ENCODE measurements at regions not wholly inside any gene's neighbourhood (a gene's known extent, or its start where the extent isn't known, plus 50 kb on each side); places are given as distances from the start of the nearest gene placed in this dataset.

DNA sequence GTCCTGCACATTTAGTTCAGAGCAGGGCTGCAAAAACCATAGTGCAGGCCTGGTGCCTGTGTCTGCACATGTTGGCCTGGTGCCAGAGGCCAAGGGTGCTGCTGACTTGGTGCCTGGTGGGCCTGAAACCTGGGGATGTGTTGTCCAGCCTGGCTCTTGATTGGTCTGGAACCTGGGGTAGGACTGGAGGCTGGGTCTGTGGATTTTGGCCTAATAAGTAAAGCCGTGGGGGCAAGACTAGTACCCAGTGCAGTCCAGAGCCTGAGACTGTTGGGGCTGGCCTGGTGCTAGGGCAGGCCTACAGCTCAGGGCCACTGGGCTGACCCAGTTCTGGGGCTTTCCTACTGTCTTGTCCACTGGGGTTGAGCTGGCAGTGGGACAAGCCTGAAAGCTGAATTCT lies 817.9 kb downstream of the DNAJB9 start:
- ChIA-PET POLR2A (ENCODE audit: unreplicated experiment) (no interaction called here), CTCF (no interaction called here)
- in situ Hi-C loops (cut with MboI; ENCODE audit: low sequenced_read_pairs) (no loop called here), intact Hi-C loops (cut with micrococcal nuclease) (no loop called here), dilution Hi-C loops (cut with HindIII; ENCODE audit: low sequenced_read_pairs, unreplicated experiment) (no loop called here)
- no peak overlapping the region for H2AK9ac ChIP-seq (replicated peaks; ENCODE audit: low read depth, low read length, poor library complexity)
- no peaks in the 10 kb centered on the region for H3K79me1 ChIP-seq (ENCODE audit: low read depth in 1 of 2, low read length in 2 of 2)
- H4K20me1 ChIP-seq (ENCODE audit: insufficient read depth, low read length), result no peaks in the 10 kb centered on the region
- no peak overlapping the region for H2AK5ac ChIP-seq (ENCODE audit: low read depth, low read length)
- ATAC-seq (ENCODE audit: low read depth) (no peak), DNase-seq (no peak)
- H3K4me3 ChIP-seq (ENCODE audit: insufficient read depth, low read depth, low read length), result no peak overlapping the region
- H4K5ac ChIP-seq (ENCODE audit: low read depth, low read length), result no peak overlapping the region
- H3K56ac ChIP-seq (ENCODE audit: extremely low read depth, insufficient read depth, low read length), result no peak overlapping the region
- TF ChIP-seq, protein P1, sequence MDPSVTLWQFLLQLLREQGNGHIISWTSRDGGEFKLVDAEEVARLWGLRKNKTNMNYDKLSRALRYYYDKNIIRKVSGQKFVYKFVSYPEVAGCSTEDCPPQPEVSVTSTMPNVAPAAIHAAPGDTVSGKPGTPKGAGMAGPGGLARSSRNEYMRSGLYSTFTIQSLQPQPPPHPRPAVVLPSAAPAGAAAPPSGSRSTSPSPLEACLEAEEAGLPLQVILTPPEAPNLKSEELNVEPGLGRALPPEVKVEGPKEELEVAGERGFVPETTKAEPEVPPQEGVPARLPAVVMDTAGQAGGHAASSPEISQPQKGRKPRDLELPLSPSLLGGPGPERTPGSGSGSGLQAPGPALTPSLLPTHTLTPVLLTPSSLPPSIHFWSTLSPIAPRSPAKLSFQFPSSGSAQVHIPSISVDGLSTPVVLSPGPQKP (IDR thresholded peaks at IDR 0.05; ENCODE audit: borderline replicate concordance, low read depth, low read length), result no peak
- no peak for TF ChIP-seq CHD1 (IDR thresholded peaks at IDR 0.05; ENCODE audit: low read depth, low read length)
- TF ChIP-seq MAZ (IDR thresholded peaks at IDR 0.05; ENCODE audit: borderline replicate concordance, low read depth, low read length), result no peak
- TF ChIP-seq POLR2A (IDR thresholded peaks at IDR 0.05; ENCODE audit: low read depth, low read length), result no peak
- TF ChIP-seq, protein P2, sequence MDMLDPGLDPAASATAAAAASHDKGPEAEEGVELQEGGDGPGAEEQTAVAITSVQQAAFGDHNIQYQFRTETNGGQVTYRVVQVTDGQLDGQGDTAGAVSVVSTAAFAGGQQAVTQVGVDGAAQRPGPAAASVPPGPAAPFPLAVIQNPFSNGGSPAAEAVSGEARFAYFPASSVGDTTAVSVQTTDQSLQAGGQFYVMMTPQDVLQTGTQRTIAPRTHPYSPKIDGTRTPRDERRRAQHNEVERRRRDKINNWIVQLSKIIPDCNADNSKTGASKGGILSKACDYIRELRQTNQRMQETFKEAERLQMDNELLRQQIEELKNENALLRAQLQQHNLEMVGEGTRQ (IDR thresholded peaks at IDR 0.05; ENCODE audit: low read depth, low read length), result no peak
- no peak for TF ChIP-seq FOS (IDR thresholded peaks at IDR 0.05; ENCODE audit: low read depth, low read length)
- no peak for TF ChIP-seq MXI1 (IDR thresholded peaks at IDR 0.05; ENCODE audit: borderline replicate concordance, low read depth, low read length)
- no peak for TF ChIP-seq BHLHE40 (IDR thresholded peaks at IDR 0.05; ENCODE audit: low read depth, low read length)
- TF ChIP-seq CEBPB (IDR thresholded peaks at IDR 0.05; ENCODE audit: low read depth, low read length), result no peak
- no peak for TF ChIP-seq NFE2L2 (IDR thresholded peaks at IDR 0.05; ENCODE audit: low read depth, low read length)
- TF ChIP-seq, protein P3, sequence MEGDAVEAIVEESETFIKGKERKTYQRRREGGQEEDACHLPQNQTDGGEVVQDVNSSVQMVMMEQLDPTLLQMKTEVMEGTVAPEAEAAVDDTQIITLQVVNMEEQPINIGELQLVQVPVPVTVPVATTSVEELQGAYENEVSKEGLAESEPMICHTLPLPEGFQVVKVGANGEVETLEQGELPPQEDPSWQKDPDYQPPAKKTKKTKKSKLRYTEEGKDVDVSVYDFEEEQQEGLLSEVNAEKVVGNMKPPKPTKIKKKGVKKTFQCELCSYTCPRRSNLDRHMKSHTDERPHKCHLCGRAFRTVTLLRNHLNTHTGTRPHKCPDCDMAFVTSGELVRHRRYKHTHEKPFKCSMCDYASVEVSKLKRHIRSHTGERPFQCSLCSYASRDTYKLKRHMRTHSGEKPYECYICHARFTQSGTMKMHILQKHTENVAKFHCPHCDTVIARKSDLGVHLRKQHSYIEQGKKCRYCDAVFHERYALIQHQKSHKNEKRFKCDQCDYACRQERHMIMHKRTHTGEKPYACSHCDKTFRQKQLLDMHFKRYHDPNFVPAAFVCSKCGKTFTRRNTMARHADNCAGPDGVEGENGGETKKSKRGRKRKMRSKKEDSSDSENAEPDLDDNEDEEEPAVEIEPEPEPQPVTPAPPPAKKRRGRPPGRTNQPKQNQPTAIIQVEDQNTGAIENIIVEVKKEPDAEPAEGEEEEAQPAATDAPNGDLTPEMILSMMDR (conservative IDR thresholded peaks at IDR 0.05; ENCODE audit: low read depth, low read length), result no peak
- H3K4me2 ChIP-seq (ENCODE audit: low read depth, low read length), result no peak overlapping the region
- BruUV-seq (replicated peaks), result no TSS peak
- no peak overlapping the region for H4K8ac ChIP-seq (ENCODE audit: low read depth in 2 of 2, low read length in 2 of 2)
- H3K27me3 ChIP-seq (ENCODE audit: control insufficient read depth, insufficient read depth, low read length), result no peaks in the 10 kb centered on the region
- no peak overlapping the region for H2BK15ac ChIP-seq (ENCODE audit: low read depth, low read length)
- H3K9me3 ChIP-seq (ENCODE audit: control insufficient read depth, insufficient read depth, low read length), result peaks cover 9% of the 10 kb centered on the region
- no peak overlapping the region for H3K14ac ChIP-seq (replicated peaks; ENCODE audit: low read depth, low read length)
- no peak overlapping the region for H2BK20ac ChIP-seq (ENCODE audit: low read depth, low read length)
- no peaks in the 10 kb centered on the region for H3K9me1 ChIP-seq (ENCODE audit: insufficient read depth, low read length)
- no peak overlapping the region for H4K91ac ChIP-seq (ENCODE audit: insufficient read depth, low read depth, low read length)
- H2AFZ ChIP-seq (replicated peaks; ENCODE audit: low read length, poor library complexity), result no peak overlapping the region
- no peak overlapping the region for H3K27ac ChIP-seq (ENCODE audit: insufficient read depth, low read length)
- no peak overlapping the region for H2BK5ac ChIP-seq (ENCODE audit: low read depth, low read length, poor library complexity, severe bottlenecking)
- H2BK120ac ChIP-seq (ENCODE audit: low read depth, low read length), result no peak overlapping the region
- no peaks in the 10 kb centered on the region for H3K36me3 ChIP-seq (ENCODE audit: control insufficient read depth, insufficient read depth, low read length)
- no peak overlapping the region for H3K23ac ChIP-seq (ENCODE audit: low read depth, low read length)
- no CpG with 5 or more reads among the region's 1 CpG for WGBS, 2 experiments (ENCODE audit: extremely low coverage in 2 of 2, insufficient read length in 1 of 2)
- H3K9ac ChIP-seq (ENCODE audit: low read depth, low read length), result no peak overlapping the region
- no peaks in the 10 kb centered on the region for H3K4me1 ChIP-seq (ENCODE audit: control insufficient read depth, insufficient read depth, low read length)
- no peak overlapping the region for H3K18ac ChIP-seq (ENCODE audit: low read depth, low read length)
- no peak overlapping the region for H3K4ac ChIP-seq (ENCODE audit: low read depth, low read length)
